ENCODE measurements at regions not wholly inside any gene's neighbourhood (a gene's known extent, or its start where the extent isn't known, plus 50 kb on each side); places are given as distances from the start of the nearest gene placed in this dataset.

GRCh38 chr1:108027389-108027788 is 62.4 kb upstream of the VAV3 start:
- WGBS (ENCODE audit: low lambda C conversion rate): 0% methylated on average over 1 of the region's 1 CpG
- TF ChIP-seq KAT7 (CRISPR knock-in tag; IDR thresholded peaks at IDR 0.05; ENCODE audit: borderline replicate concordance) (no peak), ZNF235 (CRISPR knock-in tag; IDR thresholded peaks at IDR 0.05; ENCODE audit: borderline replicate concordance) (no peak), DBP (CRISPR knock-in tag; IDR thresholded peaks at IDR 0.05; ENCODE audit: not compliant biosample characterization) (no peak), SALL1 (CRISPR knock-in tag; IDR thresholded peaks at IDR 0.05) (no peak), ZXDC (CRISPR knock-in tag; IDR thresholded peaks at IDR 0.05) (no peak), HNF1B (CRISPR knock-in tag; IDR thresholded peaks at IDR 0.05) (no peak), EZH2 (conservative IDR thresholded peaks at IDR 0.05; ENCODE audit: low read depth, low read length) (no peak), ZNF253 (CRISPR knock-in tag; IDR thresholded peaks at IDR 0.05; ENCODE audit: borderline replicate concordance) (no peak), ZHX2 (IDR thresholded peaks at IDR 0.05; ENCODE audit: low read depth) (no peak), ZHX2 (CRISPR knock-in tag; IDR thresholded peaks at IDR 0.05; ENCODE audit: borderline replicate concordance) (no peak), ATF7 (IDR thresholded peaks at IDR 0.05) (no peak), ATF7 (CRISPR knock-in tag; IDR thresholded peaks at IDR 0.05) (no peak)
- no TSS peak for BruUV-seq (replicated peaks)
- H3K79me2 ChIP-seq (ENCODE audit: insufficient read depth, low read length): no peaks in the 10 kb centered on the region
- DNase-seq (ENCODE audit: low spot score): no peak
- H3K4me1 ChIP-seq (ENCODE audit: insufficient read depth, low read length): no peaks in the 10 kb centered on the region
- H3K27ac ChIP-seq (ENCODE audit: extremely low read length, insufficient read depth, low read length): no peak overlapping the region
- no peaks in the 10 kb centered on the region for H3K36me3 ChIP-seq (replicated peaks in 1 of 2; ENCODE audit: control insufficient read depth in 1 of 2, insufficient read depth in 2 of 2, low read length in 2 of 2)
- CTCF ChIA-PET (ENCODE audit: low intra/inter-chr PET ratio, low total read pairs): no interaction called here
- H4K20me1 ChIP-seq (ENCODE audit: insufficient read depth, low read length): no peaks in the 10 kb centered on the region
- no peak for ATAC-seq
- H2AFZ ChIP-seq (ENCODE audit: low read length): no peak overlapping the region
- POLR2A ChIA-PET: no interaction called here
- intact Hi-C loops (cut with micrococcal nuclease; ENCODE audit: unreplicated experiment): no loop called here
- no peak overlapping the region for H3K4me3 ChIP-seq (replicated peaks in 1 of 3; ENCODE audit: insufficient read depth in 1 of 3, low read depth in 2 of 3, low read length in 3 of 3)
- H3K27me3 ChIP-seq (ENCODE audit: control insufficient read depth in 1 of 2, insufficient read depth in 2 of 2, low read length in 2 of 2): no peaks in the 10 kb centered on the region; a peak in 1 of 5 replicates
- in situ Hi-C loops (cut with HindIII; ENCODE audit: extremely low pct_ligation_motif_present, low pct_unique_long_range_greater_than_20kb): no loop called here
- no peak overlapping the region for H3K9ac ChIP-seq (ENCODE audit: insufficient read depth, low read depth, low read length)
- H3K9me3 ChIP-seq (ENCODE audit: low read length): no peaks in the 10 kb centered on the region
- no peak overlapping the region for H3K4me2 ChIP-seq (ENCODE audit: low read depth, low read length)
- no peak for FAIRE-seq

All from HepG2 (cell line).